HG02588 (cell line): ENCODE measurements at regions not wholly inside any gene's neighbourhood (a gene's known extent, or its start where the extent isn't known, plus 50 kb on each side); places are given as distances from the start of the nearest gene placed in this dataset.
A peak's percentile ranks its signal among the peaks of the same experiment; 100 is the strongest.

ENCODE experiments used
- ATAC-seq: cut with Tn5 transposase; IDR thresholded peaks from one replicate; pipeline ENCODE4 v1.9.1; 2021; ENCODE audit warnings: mild to moderate bottlenecking, moderate library complexity; ENCODE audit not compliant: unreplicated experiment

DNA sequence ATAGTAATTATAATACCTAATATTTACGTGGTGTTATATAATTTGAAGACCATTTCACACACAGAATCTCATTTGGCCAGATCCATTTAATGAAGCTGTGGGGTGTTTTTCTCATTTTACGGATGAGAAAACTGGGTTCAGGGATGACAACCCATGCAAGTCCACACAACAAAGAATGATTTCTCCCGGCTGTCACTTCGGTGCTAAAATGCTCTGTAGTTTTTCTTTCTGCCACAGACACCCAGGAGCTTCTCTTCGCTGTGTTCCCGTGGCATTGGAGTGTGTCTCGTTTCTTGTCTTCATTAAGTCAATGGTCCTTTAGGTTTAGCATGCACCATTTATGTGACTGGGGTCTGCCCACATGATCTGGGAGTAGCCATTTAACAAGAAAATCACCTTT, 308.5 kb downstream of the ENC1 start:
- no peak for ATAC-seq

DNA sequence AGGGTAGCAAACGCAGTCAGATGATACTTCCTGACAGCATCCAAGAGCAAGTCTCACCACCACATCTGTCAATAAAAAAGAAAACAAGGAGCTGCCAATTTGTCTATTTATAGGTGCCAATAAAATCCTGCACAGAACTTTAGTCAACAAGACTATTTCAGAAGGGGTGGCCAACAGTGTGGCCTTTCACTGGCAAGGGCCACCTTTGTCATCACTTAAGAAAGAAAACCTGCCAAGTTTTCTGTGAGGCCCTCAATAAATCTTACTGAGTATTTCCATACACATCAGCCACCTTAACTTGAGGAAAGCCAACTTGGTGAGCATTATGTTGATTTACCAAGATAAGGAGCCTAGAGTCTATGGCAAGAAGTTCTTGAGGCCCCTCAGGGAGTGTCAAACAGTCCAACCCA, 312.3 kb downstream of the ENC1 start:
- ATAC-seq = no peak

DNA sequence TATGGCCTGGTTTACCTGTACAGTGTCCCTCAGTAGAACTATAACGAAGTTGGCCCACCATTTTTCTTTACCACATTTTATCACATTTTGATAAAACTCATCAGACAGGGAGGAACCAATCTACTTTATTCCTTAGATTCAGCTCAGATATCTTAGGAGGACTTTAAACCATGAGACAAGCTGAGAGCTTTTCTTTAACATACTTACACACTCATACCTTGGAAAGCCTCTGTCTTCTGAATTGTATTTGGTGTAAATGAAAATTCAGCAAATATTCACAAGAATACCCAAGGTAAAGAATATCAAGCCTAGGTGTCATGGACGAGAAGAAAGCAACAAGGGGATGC, 313.2 kb downstream of the ENC1 start:
- ATAC-seq = no peak

DNA sequence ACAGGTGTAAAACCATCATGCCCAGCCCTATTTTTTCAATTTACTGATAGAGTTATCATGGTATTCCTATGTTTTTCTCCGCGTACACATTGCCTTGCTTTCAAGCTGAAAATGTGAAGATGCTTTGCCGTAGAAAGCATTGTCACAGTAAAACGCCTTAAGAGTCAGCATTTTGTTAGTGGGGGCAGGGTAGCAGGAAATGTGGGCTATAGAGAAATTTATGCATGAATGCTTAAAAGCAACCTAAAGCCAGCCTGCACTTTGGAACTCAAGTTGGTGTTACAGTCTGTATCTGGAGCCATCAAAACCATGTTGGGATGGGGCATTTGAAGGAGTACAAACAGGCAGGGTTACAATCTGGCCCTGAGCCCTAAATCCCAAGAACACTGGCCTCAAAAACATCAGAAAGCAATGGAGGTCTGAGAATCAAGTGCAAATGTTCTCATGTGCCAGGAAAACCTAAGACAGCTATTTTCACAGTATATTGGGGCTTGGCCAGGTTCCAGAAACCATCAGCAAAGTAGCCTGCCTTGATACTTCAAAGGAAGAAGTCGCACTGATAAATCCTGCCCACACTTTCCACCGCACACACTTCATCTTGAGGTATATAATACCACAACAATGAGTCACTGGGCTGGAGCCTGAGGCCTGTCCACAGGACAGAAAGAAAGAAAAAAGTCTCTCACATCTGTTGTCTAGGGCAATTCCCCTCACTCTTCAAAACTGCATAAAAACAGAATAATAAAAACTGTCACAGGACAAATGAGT, 313.8 kb downstream of the ENC1 start:
- peak; percentile 75 for ATAC-seq

DNA sequence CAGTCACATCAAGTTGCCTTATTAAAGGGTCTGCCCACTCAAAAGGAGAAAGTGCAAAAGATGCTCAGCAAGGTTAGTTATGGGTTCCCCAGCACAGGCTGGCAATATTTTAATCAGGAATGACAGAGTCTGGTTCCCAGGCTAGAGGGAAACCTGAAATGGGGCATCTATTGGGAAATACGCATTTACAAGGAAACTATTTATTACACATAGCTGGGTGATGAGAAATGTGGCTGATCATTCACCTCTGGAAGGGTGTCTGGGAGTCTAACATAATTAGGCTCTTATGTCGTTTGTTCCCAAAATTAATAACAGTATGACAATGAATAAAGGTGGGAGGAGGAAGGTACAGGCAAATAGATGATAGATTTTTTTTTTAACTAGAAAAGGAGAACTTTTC, 314.7 kb downstream of the ENC1 start:
- ATAC-seq = no peak

DNA sequence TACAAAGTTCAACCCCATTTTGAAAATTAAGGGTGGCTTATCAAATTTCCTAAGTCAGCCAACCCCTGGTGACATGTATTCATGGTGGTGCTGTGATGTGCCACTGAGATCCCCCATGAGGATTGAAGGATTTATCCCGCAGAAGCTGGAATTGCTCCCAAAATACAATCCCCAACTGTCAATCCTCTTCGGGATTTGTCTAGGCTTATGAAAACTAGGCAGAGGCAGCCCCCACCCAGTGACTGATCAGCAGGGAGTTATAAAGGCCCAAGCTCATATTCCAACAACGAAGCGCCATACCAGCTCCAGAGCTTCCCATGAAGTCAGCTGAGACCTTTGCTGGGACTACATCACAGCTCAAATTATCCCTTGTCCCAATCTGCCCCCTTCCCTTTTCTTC, 316.0 kb downstream of the ENC1 start:
- ATAC-seq = no peak

DNA sequence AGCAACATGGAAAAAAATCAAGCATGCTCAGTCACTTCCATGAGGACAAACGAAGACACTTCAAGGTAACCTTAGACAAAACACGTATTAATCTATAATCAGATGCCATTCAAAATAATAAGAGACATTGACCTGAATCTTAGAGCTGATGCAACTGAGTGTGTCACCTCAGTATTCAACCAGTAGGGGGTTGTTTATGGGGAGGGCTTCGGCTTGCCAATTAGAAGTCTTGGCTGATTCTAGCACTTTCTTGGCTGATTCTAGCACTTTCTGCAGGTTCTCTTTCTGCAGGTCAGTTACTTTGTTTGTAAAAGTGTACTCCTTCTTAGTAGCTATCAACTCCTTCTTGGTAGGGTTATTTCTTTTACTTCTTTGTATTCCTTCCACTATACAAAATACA, 317.6 kb downstream of the ENC1 start:
- ATAC-seq = no peak

DNA sequence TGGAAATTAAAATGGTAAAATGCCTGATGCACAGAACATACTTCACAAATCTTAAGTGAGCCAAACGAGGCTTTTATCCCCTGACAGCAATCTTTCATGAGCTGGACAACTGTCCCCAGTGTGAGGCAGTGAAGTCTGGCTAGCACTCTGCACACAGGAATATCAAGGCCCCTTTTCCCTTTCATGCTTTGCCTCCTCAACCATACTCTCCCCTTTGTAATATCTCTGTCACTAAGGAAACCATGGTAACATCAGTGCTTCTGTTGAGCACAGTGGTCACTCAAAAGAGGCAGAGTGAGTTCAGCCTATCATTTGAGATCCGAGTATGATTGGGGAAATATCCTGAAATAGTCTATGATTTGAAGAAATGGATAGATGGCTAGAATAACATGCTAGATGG, 318.3 kb downstream of the ENC1 start:
- ATAC-seq = no peak

DNA sequence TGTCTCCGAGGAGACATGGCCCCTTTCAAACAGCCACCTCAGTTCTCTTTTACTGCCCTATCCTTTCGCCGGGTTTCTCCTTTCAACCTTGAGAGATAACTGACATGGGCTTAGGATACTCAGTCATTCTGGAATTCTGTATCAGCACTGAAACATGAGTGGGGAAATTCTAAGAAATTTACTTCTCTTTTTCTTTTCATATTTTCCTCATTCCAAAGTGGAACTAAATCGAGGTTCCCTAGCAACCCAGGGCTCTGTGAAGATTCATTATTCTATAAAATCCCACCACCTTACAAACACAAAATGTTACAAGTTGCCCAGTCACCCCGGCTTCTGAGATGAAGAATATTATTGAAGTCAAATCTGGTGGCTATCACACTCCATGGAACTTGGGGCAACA, 319.2 kb downstream of the ENC1 start:
- ATAC-seq = no peak

DNA sequence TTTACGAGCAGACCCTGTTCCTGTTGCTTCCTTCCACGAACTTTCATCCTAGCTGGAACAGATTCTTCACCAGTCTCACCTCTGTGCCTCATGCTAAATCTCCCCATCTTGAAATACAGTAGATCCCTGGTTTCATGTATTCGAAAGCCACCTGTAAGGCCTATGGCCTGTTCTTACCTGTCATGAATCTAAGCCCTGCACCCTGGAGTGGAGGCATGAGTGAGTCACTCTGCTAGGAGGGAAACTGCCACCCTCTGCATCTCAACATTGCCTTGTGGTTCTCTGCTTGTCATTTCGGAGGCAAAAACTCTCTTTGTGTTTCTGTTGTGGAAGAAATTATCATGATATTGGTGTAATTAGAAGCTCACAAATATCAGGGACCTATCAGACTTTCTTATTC, 320.0 kb downstream of the ENC1 start:
- ATAC-seq = no peak

DNA sequence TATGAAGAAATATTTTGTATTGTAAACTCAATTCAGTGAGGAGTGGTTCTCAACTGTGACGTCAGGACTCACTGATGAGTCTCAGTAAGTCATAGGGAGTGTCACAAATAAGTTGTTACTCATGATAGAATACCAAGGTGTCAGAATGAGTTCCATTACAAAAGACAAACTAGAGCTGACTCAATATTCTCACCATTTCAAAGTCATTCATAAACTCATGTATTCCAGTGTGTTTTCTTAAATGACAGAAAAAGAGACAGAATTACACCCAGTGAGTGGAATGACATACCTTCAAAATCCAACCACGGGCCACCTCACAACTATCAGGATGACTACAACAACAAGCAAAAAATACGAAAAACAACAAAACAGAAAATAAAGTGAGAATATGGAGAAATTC, 321.5 kb downstream of the ENC1 start:
- ATAC-seq = no peak

DNA sequence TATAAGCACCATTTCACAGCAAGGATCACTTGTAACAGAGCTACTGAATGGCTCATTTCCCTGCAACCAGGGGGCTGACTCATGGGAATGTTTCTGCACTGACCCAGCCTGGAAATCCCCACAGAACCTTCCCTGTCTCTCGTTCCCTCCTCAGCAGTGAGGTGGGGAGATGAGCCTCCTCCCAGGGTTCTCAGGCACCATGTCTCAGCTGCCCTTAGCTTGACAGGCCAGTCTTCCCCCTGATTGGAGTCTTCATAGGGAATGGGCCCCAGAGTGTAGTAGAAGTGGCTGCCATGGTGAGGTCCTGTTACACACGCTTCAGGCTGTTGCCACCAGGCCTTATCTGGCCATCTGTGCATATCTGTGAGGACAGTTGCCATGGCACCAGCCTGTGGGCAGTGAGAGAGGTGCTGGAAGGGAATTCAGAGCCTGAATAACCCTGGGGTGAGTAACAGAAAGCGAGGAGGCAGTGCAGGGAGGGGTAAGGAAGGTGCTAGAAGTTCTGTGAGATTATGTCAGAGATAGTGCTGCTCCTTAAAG, 324.4 kb downstream of the ENC1 start:
- peak; percentile 49 for ATAC-seq

DNA sequence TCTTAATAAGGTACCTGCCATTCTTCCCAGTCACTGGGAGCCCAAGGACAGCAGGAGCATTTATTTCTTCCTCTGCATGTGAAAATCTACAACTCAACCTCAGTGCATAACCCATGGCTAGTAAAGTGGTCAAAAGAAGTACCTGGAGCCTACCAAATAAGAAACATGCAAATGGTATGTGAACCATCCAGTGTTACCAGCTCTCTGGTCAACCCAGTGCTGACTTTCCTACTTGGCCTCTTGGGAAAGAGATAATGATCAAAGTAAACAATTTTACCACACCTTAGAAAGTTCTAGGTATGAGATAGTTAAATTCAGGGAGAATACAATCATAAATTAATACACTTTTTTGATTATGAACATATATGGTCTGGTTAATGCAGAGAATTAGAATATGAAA, 325.6 kb downstream of the ENC1 start:
- ATAC-seq = no peak

DNA sequence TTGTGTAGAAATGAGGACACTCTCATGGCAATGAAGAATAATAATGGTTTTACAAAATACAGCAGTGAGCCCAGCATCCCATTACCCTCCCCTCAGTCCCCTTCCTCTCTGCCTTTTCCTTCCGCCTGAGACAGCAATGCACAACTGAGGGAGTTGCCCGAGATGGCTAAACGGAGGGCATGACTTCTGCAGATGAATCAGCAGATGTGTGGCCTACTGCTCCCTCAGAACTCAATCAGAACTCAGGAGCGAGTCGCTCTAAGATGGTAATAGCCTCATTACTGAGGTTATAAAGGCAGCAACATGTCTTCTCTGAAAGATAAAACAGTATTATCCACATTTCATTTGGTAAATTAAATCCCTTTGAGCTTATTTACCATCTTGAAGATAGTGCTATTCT, 326.6 kb downstream of the ENC1 start:
- ATAC-seq = no peak

DNA sequence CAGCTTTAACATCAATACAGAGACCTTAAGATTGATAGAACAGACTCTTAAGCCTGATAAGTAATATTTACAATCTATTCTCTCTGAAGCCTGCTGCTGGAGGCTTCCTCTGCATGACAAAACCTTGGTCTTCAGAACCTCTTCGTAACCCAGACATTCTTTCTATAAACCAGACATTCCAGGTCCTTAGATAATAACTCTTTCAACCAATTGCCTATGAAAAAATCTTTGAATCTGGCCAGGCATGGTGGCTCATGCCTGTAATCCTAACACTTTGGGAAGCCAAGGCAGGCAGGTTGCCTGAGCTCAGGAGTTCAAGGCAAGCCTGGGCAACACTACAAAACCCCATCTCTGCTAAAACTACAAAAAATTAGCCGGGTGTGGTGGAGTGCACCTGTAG, 327.8 kb downstream of the ENC1 start:
- ATAC-seq = no peak

DNA sequence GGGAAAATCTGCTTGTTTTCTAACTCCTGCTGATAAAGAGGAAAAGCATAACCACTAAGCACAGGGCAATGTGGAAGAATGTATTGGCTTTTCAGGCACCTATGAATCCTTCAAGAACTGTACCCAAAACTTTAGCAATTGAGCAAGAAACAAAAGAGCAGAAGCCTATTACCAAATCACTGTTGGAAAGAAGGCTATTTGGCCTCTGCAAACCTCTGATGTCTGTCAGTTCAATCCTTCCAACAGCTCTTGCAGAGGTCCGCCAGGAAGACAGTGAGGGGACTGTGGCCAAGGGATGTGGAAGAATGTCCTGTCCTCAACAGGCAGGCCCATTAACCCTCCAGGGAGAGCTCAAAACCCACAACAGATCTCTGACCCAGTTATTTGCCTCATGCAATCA, 328.6 kb downstream of the ENC1 start:
- ATAC-seq = no peak

DNA sequence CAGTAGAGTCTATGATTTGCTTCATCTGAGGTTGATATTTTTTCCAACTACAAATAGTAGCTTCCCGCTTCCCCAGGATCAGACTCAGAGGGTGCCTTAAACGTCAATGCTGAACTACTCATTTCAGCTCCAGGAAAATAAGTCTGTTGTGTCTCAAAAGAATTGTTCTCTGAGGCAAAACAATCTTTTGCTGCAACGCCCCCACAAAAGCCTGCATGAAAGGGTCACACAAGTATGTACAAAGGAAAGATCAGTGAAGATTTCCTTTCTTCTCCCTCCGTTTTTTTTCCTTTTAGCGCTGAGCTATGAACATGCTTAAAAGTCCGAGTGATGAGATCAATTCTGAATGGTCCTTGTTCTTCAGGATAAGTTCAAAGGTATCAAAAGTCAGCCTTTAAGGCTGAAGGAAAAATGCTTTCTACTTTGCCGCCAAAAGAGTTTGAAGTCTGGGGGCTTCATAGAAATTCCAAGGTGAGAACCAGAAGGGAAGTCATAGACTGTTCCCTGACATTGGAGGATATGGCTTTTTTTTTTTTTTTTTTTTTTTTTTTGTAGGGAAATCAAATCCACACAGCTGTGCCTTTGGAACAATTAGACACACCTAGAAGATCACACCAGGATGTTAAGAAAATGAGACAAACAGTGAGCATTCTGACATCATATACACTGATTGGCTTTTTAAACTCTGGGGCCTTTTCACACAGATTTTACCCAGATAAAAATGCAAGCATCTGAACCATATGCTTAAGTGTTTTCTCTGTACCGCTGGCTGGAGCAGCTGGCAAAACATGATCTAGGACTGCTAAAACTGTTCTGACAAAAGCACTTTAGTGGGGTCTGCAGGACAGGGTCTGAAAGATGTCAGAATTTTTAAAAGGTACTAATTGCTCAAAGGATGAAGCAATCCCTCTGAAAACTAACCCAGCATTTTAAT, 329.3 kb downstream of the ENC1 start:
- ATAC-seq = no peak

DNA sequence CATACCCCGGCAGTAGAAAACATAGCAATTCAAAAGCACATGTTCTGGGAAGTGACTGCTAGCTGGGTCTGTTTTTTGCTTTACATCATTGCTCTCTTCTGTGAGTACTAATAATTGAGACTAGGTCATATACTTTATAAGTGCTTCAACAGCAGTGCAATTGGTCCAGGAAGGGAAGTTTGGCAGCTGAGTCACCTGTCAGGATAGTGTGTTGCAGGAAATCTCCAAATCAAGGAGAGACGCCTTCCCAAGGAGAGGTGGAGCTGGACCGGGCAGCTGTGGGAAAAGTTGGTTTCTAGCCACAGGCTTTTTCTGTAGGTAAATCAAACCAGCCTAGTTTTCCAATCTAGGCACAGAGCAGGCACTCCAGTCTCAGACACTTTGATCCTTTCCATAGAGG, 330.1 kb downstream of the ENC1 start:
- no peak for ATAC-seq

DNA sequence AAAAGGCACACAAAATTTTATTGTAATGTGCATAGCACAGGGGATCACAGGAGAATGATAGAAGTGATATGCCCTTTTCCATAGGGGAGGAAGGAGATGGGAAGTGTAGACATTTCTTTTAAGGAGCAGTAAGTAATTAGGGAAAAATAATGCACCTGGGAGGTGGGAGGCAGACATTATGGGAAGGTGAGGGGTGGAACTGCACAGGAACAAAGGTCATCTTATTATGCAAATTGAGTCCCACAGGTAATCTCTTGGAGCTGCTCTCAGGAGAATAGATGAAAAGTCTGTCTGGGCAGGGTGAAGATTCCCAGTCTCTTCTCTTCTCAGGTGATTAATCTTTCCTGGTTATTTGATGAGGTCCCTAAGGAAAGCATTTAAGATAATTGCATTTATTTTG, 331.5 kb downstream of the ENC1 start:
- no peak for ATAC-seq

DNA sequence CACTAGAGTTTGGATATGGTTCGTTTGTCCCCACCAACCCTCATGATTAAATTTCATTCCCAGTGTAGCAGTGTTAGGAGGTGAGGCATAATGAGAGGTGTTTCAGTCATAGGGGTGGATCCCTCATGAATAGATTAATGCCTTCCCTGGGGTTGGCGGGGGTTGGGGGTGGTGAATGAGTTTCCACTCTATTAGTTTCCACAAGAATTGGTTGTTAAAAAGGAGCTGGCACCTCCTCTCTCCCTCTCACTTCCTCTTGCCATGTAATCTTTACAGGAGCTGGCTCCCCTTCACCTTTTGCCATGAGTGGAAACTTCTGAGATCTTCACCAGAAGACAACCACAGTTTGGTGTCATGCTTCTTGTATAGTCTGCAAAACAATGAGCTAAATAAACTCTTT, 333.7 kb downstream of the ENC1 start:
- no peak for ATAC-seq

DNA sequence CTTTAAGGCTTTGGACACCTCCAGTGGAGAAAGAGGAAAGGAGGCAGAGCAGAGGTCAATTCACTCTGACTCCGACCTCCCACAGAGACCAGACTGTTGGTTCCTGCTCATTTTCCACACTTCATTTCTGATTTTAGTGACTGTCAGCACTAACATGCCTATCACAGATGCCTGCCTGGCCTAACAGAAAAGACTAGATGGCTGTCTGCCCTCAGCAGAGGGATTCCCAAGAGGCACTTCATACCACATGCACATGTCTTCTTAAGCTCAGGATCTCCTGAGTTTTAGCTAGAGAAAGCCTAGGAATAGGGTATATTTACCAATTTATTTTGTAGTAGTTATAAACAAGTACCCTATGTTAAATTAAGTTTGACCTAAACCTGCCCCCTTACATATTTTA, 336.0 kb downstream of the ENC1 start:
- ATAC-seq = no peak

DNA sequence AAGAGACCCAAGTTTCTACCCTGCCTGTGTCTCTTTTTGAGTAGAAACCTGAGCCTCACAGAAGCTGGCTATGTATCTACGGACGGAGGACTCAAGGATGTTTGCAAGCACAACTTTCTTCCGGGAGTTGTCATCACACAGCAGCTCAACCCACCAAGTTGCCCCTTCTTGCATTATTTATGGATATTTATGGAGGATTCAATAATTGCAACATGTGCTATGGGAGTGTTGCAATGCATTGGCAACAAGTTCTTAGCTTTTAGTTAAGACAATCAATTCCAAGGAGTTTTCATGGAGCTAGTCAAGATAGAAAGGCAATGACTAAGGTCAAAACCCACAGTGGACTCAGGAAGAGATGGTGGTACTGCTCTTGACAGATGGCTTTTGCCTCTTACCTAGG, 336.9 kb downstream of the ENC1 start:
- ATAC-seq = no peak
